Dermis blood vessel endothelial cell (primary cell): ENCODE measurements at regions not wholly inside any gene's neighbourhood (a gene's known extent, or its start where the extent isn't known, plus 50 kb on each side); places are given as distances from the start of the nearest gene placed in this dataset.
"Not testable (repeated sequence)": the region's sequence is repeated elsewhere in the genome, so short reads cannot be mapped to it uniquely, and the experiment has no call there.

ENCODE experiments used
- DNase-seq: peaks from one replicate; pipeline ENCODE4 v3.0.0; 2010

GRCh38 chr16:48003206-48003907 lies 152.4 kb downstream of the ABCC12 start:
- no peak for DNase-seq

GRCh38 chr16:48001324-48001895 lies 154.4 kb downstream of the ABCC12 start:
- no peak for DNase-seq

DNA sequence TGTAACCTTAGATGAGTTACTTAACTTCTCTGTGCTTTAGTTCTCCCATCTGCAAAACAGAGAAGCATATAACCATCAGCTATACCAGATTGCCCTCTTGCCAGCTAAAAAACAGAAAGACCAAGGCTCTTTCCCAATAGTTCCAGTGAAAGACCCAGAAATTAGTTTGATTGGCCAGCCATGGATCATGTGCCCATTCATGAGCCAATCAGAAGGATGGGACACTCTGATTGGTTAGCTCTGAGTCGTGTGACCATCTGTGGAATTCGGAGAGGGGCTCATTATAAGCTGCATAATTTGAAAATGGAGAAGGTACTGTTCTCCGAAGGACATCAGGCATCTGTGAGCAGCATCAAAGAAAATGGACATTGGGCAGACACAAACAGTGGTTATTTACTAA lies 155.2 kb downstream of the ABCC12 start:
- DNase-seq, result no peak

DNA sequence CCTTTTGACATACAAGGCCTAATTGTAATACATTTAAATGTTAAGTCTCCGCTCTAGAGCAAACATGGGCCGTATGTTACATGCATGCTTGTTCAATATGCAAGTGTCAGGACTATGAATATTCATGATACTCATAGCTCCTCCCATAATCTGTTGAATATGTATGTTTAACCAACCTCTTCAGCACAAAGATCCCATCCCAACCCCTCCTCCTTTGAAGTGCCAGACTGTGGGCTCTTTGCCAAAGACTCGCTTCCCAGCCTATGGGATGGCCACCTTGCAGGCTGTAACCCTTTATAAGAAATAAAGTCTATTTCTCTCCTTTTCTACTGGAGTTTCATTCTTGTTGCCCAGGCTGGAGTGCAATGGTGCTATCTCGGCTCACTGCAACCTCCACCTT lies 156.2 kb downstream of the ABCC12 start:
- DNase-seq, result no peak

DNA sequence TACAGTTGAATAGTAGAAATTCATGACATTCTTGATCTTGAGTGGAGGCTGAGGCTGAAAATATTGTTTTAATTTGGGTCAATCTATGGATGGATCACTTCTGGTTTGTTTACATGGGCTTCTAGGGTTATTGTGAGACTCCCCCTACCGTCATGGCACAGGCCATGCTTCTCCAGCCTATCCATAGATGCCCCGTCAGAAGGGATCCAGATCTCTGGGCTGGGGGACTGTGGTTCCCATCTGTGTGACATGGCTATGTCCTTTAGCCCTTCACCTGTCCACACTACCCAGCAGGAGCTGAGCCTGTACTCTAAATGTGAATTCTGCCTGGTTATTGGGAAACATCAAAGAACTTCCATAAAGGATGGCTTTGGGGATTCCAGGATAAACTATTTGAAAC lies 160.4 kb downstream of the ABCC12 start:
- peak; percentile 7 for DNase-seq

GRCh38 chr16:47991491-47991890 lies 164.3 kb downstream of the ABCC12 start:
- no peak for DNase-seq

DNA sequence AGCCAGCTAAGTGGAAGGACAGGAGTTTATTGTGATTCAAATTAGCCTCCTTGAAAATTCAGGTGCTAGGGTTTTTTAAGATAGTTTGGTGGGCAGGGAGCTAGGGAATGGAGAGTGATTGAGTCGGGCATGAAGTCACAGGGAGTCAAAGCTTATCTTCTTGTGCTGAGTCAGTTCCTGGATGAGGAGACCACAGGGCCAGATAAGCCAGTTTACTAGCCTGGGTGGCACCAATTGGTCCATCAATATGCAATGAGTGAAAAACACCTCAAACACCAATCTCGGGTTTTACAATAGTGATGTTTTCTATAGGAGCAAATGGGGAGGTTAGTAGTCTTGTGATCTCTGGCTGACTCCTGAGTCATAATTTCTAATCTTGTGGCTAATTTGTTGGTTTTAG lies 165.1 kb downstream of the ABCC12 start:
- no peak for DNase-seq

GRCh38 chr16:47987136-47987535 lies 168.7 kb downstream of the ABCC12 start:
- DNase-seq, result no peak

DNA sequence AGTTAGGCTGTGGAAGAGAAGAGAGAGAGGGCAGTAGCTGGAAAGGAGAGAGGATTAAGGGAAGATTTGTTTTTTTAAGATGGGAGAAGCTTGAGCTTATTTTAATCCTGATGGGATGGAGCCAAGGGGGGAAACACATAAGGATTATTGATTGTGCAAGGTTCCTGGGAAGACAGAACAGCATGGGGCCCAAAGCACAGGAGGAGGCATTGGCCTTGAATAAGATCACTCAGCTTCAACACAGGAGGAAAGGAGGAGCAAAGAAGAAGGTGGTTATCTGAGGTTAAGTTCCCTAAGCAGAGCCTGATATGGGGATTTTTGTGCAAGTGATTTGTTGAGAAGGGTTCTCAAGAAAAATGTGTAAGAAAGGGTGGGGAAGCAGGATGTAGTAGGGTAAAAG lies 169.8 kb downstream of the ABCC12 start:
- no peak for DNase-seq

DNA sequence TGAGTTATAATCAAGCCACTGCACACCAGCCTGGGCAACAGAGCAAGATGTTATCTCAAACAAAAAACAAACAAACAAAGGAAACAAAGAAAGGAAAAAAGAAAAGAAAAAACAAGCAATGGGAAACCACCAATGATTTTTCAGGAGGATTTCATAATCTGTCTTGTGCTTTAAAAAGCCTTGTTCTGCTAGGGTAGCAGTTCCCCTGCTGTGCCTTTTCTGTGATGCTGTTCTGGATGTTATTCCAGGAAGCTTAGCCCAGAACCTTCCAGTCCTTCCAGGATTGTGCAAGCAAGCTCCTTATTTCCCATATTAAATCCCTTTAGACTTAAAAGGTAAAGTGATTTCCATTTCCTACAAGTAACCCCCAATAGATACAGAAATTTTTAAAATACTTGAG lies 171.1 kb downstream of the ABCC12 start:
- DNase-seq, result no peak

GRCh38 chr16:47983999-47984580 lies 171.7 kb downstream of the ABCC12 start:
- DNase-seq, result no peak

DNA sequence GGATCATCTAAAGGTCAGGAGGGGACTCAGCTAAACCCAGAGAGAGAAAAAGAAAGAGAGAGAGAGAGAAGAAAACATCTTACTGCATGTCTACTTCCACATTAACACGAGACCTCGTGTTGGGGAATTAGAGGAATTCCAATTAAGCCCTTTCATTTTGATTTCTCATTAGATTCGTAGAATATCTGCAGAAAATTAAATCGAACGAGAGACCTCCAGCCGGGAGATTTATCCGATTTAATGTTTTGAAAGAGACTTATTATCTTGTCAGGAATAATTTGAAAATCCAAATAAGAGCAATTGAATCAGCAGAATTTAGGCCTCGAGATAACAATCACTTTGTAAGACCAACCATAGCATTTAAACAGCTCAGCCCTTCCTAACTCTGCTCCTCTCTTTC lies 175.6 kb downstream of the ABCC12 start:
- DNase-seq, result no peak

- DNase-seq, result no peak
Observed at GRCh38 chr16:47979616-47980182, 176.1 kb downstream of the ABCC12 start.

- DNase-seq, result no peak
Observed at GRCh38 chr16:47979164-47979520, 176.7 kb downstream of the ABCC12 start.

DNA sequence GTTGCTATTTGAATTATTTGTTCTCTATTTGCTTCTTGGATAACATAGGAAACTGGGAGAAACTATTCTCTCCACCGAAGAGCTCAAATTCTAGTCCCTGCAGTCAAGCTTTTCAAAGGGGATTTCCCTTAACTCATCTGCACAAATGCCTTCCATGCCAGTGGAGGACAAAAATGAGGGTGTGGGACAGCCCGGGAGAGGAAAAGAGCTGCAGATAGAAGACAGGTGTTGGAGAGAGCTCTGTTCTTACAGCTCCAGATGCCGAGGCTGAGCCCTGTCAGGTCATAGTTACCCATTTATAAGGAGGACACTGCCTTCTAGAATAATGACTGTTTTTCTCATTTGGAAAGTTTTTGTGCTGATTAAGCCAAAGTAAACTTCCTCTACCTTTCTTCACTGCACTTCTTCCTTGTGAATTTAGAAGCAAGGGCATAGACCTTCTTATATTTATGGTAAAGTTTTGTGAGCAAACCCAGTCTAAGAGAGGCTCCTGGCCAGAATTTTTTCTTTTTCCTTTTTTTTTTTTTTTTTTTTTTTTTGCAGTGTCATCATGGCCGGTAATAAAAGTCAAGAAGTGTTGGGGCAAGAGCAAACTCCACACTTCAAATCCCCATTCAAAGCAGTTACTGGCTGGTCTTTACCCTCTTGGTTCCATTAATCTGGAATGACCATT lies 177.2 kb downstream of the ABCC12 start:
- DNase-seq, result no peak

- no peak for DNase-seq
Observed at GRCh38 chr16:47977802-47978201, 178.0 kb downstream of the ABCC12 start.

GRCh38 chr16:47976636-47977210 lies 179.1 kb downstream of the ABCC12 start:
- no peak for DNase-seq

GRCh38 chr16:47974971-47975370 lies 180.8 kb downstream of the ABCC12 start:
- DNase-seq, result not testable (repeated sequence)

GRCh38 chr16:47973552-47973951 lies 182.2 kb downstream of the ABCC12 start:
- DNase-seq, result no peak

DNA sequence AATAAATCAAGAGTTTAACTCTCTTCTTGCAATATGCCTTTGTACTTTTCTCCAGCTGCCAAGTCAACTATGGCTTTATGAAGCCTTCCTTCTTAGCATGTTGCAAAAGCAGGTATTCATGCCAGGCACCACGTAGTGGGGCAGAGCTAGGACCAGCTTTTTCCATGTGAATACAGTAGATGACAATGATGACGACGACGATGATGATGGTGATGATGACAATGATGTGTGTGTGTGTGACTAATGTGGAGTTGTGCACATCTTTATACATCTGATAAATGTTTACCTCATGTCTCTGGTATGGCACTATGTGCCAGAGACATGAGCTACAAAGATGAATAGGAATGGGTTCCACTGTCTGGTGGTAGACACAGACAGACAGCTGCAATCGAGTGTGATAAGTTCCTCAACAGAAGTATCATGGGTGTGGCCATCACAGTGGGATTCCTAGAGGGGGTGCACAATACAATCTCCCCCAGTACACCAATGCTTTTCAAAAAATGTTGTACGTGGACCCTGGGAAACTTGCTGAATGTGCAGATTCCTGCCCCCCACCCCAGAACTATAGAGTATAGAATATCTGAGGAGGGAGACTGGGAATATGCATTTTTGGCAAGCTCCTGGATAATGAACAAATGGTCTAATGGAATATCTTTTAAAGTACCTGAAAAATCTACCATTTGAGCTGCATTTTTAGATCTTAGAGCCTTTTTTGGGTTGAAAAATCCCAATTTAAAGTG lies 183.4 kb downstream of the ABCC12 start:
- DNase-seq, result no peak

GRCh38 chr16:47971225-47971624 lies 184.6 kb downstream of the ABCC12 start:
- no peak for DNase-seq

- DNase-seq, result peak; percentile 43
Observed at GRCh38 chr16:47970291-47970931, 185.4 kb downstream of the ABCC12 start.
